HepG2 (cell line): ENCODE measurements at regions not wholly inside any gene's neighbourhood (a gene's known extent, or its start where the extent isn't known, plus 50 kb on each side); places are given as distances from the start of the nearest gene placed in this dataset. TPM values are rescaled to one million over a fixed set of nuclear protein-coding genes. Genes with fewer than 3 reads are reported as not detected.
A peak's percentile ranks its signal among the peaks of the same experiment; 100 is the strongest.

ENCODE experiments used
- ATAC-seq: fragments of 200-7000 bp; cut with Tn5 transposase; 3 replicates; pipeline ENCODE4 v1.9.1; 2020; ENCODE audit warnings: mild to moderate bottlenecking, moderate library complexity
- BruUV-seq: library from RNA; stranded (reverse); fragments of 400-500 nt; replicated peaks from 2 replicates; lab custom pipeline; 2021; lab: Mats Ljungman, UMichigan
- CTCF ChIA-PET: fragments of 300-600 bp; formaldehyde crosslinking; extraction: SDS; loops from one replicate; lab custom pipeline; 2021; ENCODE audit warnings: low total read pairs, inconsistent platforms, low intra/inter-chr PET ratio; lab: Yijun Ruan, JAX
- POLR2A ChIA-PET: fragments of 350-600 bp; sonication (Branson Sonifier 250); formaldehyde crosslinking; loops from one replicate; lab custom pipeline; 2020; ENCODE audit warnings: antibody characterized with exemption, inconsistent platforms; lab: Yijun Ruan, JAX
- DNase-seq: peaks from one replicate; pipeline ENCODE4 v3.0.0-alpha.2; 2015; ENCODE audit warnings: low spot score
- FAIRE-seq: peaks from 3 replicates; lab custom pipeline; 2011; peaks lifted over from hg19 to GRCh38; lab: Jason Lieb, UNC
- H2AFZ ChIP-seq: one replicate; pipeline ENCODE4 v1.6.1; 2011; ENCODE audit warnings: low read length, inconsistent platforms
- H3K27ac ChIP-seq: fragments of 300-600 bp; 3 replicates; pipeline ENCODE4 v1.8.0; 2011; ENCODE audit warnings: mixed run types, mild to moderate bottlenecking, mixed read lengths, low read length, inconsistent platforms; ENCODE audit not compliant: insufficient read depth; ENCODE audit errors: extremely low read length
- H3K27me3 ChIP-seq, 2 experiments: fragments of 200-600 bp in 1 of 2; 2 replicates in 1 of 2; 3 replicates in 1 of 2; pipeline versions ENCODE4 v1.6.0 to v1.8.0; 2011; ENCODE audit warnings: low read length in 2 of 2, mild to moderate bottlenecking in 2 of 2, moderate library complexity in 2 of 2, inconsistent platforms in 1 of 2; ENCODE audit not compliant: insufficient read depth in 2 of 2, control insufficient read depth in 1 of 2
- H3K36me3 ChIP-seq, 2 experiments: fragments of 200-600 bp in 1 of 2; replicated peaks in 1 of 2; 2 replicates in 1 of 2; 3 replicates in 1 of 2; pipeline versions ENCODE4 v1.5.1 to v1.8.0; 2011; ENCODE audit warnings: low read length in 2 of 2, inconsistent platforms in 1 of 2; ENCODE audit not compliant: insufficient read depth in 2 of 2, control insufficient read depth in 1 of 2
- H3K4me1 ChIP-seq: 2 replicates; pipeline ENCODE4 v1.5.1; 2012; ENCODE audit warnings: low read length, inconsistent platforms; ENCODE audit not compliant: insufficient read depth
- H3K4me2 ChIP-seq: 2 replicates; pipeline ENCODE4 v1.6.0; 2011; ENCODE audit warnings: low read depth, low read length, inconsistent platforms
- H3K4me3 ChIP-seq, 3 experiments: fragments of 200-600 bp in 1 of 3; sonication (generic), shearing (Covaris generic) in 1 of 3; replicated peaks in 1 of 3; 2 replicates each; pipeline ENCODE4 v1.5.1; 2011 to 2016; ENCODE audit warnings: low read length in 3 of 3, inconsistent platforms in 2 of 3, low read depth in 2 of 3, mild to moderate bottlenecking in 2 of 3, control low read depth in 1 of 3, mixed read lengths in 1 of 3; ENCODE audit not compliant: insufficient read depth in 1 of 3
- H3K79me2 ChIP-seq: one replicate; pipeline ENCODE4 v1.6.1; 2011; ENCODE audit warnings: low read length, inconsistent platforms; ENCODE audit not compliant: insufficient read depth
- H3K9ac ChIP-seq: 2 replicates; pipeline ENCODE4 v1.6.0; 2011; ENCODE audit warnings: mild to moderate bottlenecking, low read depth, low read length, inconsistent platforms; ENCODE audit not compliant: insufficient read depth
- H3K9me3 ChIP-seq: 2 replicates; pipeline ENCODE4 v1.5.1; 2012; ENCODE audit warnings: mild to moderate bottlenecking, low read length
- H4K20me1 ChIP-seq: 2 replicates; pipeline ENCODE4 v1.6.0; 2011; ENCODE audit warnings: inconsistent platforms, mild to moderate bottlenecking, low read length, moderate library complexity; ENCODE audit not compliant: insufficient read depth
- BATF2 ChIP-seq: sonication (generic); formaldehyde crosslinking; IDR thresholded peaks from 2 replicates; pipeline ENCODE4 v1.8.0; 2022; ENCODE audit warnings: mild to moderate bottlenecking, missing genetic modification reagents, moderate library complexity
- CERS6 ChIP-seq: sonication (generic); formaldehyde crosslinking; IDR thresholded peaks from 2 replicates; pipeline ENCODE4 v1.5.0; 2020; ENCODE audit warnings: missing genetic modification reagents
- ZNF121 ChIP-seq: sonication (generic); formaldehyde crosslinking; IDR thresholded peaks from 2 replicates; pipeline ENCODE4 v1.5.0; 2020; ENCODE audit warnings: mild to moderate bottlenecking, missing genetic modification reagents
- ZNF598 ChIP-seq: sonication (generic); formaldehyde crosslinking; IDR thresholded peaks from 2 replicates; pipeline ENCODE4 v1.5.1; 2020; ENCODE audit warnings: mild to moderate bottlenecking, missing genetic modification reagents, borderline replicate concordance
- ZSCAN21 ChIP-seq: sonication (generic); formaldehyde crosslinking; IDR thresholded peaks from 2 replicates; pipeline ENCODE4 v1.8.0; 2022; ENCODE audit warnings: mild to moderate bottlenecking, missing genetic modification reagents, moderate library complexity, borderline replicate concordance
- WGBS: methylation state at CpG from one replicate; pipeline ENCODE4 v1.1.6; 2017; ENCODE audit warnings: low lambda C conversion rate; 5-methylcytosine and 5-hydroxymethylcytosine counted together
- in situ Hi-C: cut with HindIII; loops from 2 replicates; pipeline ENCODE4 v1.10.0; 2017; ENCODE audit warnings: low pct_unique_long_range_greater_than_20kb; ENCODE audit not compliant: extremely low pct_ligation_motif_present
- intact Hi-C: fragments of 100-400 bp; cut with micrococcal nuclease; formaldehyde crosslinking; loops from one replicate; pipeline ENCODE4 v1.10.0; 2022; ENCODE audit not compliant: unreplicated experiment
- microRNA counts: library from miRNA; unstranded; fragments of <30 nt; microRNA quantifications from one replicate; lab custom pipeline; 2015
- microRNA-seq: library from miRNA; unstranded; fragments of <30 nt; microRNA quantifications from one replicate; pipeline ENCODE4, GENCODE V29; 2020
- small RNA-seq, 3 experiments: library from RNA; depleted of rRNA; stranded (forward); fragments of <200 nt; gene quantifications; one replicate each; pipeline ENCODE3, GENCODE V24; 2012; ENCODE audit warnings: low read depth in 2 of 3, low replicate concordance in 1 of 3; ENCODE audit not compliant: insufficient read length in 3 of 3, insufficient read depth in 2 of 3
- TF ChIP-seq, protein P1 (sequence below): sonication (generic); formaldehyde crosslinking; IDR thresholded peaks from 2 replicates; pipeline ENCODE4 v1.5.1; 2020; ENCODE audit warnings: missing genetic modification reagents, mild to moderate bottlenecking, borderline replicate concordance

GRCh38 chr15:62991698-62992097, 50.8 kb upstream of the TPM1 start:
- ChIA-PET POLR2A (no interaction called here), CTCF (interaction anchor here (0.7 kb wide), 1 partner anchor 102 kb away, joined by 3 read pairs; no protein-coding TSS in a partner anchor)
- Histone ChIP-seq H3K27me3 (no peaks in the 10 kb centered on the region), H3K79me2 (no peaks in the 10 kb centered on the region), H3K27ac (no peak overlapping the region), H3K4me2 (no peak overlapping the region), H3K36me3 (no peaks in the 10 kb centered on the region), H3K4me1 (peaks cover 59% of the 10 kb centered on the region), H2AFZ (no peak overlapping the region), H3K4me3 (no peak overlapping the region), H3K9ac (no peak overlapping the region), H3K9me3 (no peaks in the 10 kb centered on the region), H4K20me1 (no peaks in the 10 kb centered on the region)
- peak; percentile 36; the same call in 1 of the 2 replicates for TF ChIP-seq ZNF121 (CRISPR knock-in tag)
- no peak for TF ChIP-seq BATF2 (CRISPR knock-in tag)
- FAIRE-seq, result no peak
- ATAC-seq, result no peak
- no TSS peak for BruUV-seq
- in situ Hi-C loops (no loop called here), intact Hi-C loops (loop anchor here (10.0 kb wide), 1 partner anchor 53 kb away; the partner anchor contains the start of gene TPM1)
- 50% methylated on average over 2 of the region's 2 CpGs for WGBS
- no peak for DNase-seq

GRCh38 chr15:62992302-62992701, 50.2 kb upstream of the TPM1 start:
- no peaks in the 10 kb centered on the region for H3K36me3 ChIP-seq
- ATAC-seq, result no peak; the same call in 1 of the 3 replicates
- intact Hi-C loops (loop anchor here (10.0 kb wide), 1 partner anchor 52 kb away; the partner anchor contains the start of gene TPM1), in situ Hi-C loops (no loop called here)
- H3K9me3 ChIP-seq, result no peaks in the 10 kb centered on the region
- no peak for FAIRE-seq
- DNase-seq, result no peak
- no peaks in the 10 kb centered on the region for H3K27me3 ChIP-seq
- H3K4me3 ChIP-seq, result no peak overlapping the region
- CTCF ChIA-PET, result no interaction called here
- TF ChIP-seq ZNF598 (CRISPR knock-in tag) (no peak), ZSCAN21 (CRISPR knock-in tag) (no peak), CERS6 (no peak)
- TF ChIP-seq, protein P1, sequence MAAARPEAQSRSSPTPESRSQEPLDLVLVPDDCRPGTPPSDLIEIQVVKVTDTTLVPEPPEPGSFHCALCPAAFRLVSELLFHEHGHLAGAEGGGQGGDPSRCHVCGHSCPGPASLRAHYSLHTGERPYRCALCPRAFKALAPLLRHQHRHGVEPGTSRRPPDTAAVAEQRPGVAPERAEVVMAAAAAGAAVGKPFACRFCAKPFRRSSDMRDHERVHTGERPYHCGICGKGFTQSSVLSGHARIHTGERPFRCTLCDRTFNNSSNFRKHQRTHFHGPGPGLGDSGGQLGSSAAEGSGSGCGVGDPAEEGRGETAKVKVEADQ (CRISPR knock-in tag), result no peak
- no TSS peak for BruUV-seq
- peaks cover 59% of the 10 kb centered on the region for H3K4me1 ChIP-seq
- POLR2A ChIA-PET, result no interaction called here
- 60% methylated on average over 3 of the region's 3 CpGs for WGBS
- no peak overlapping the region for H2AFZ ChIP-seq
- no peak overlapping the region for H3K27ac ChIP-seq
- H3K9ac ChIP-seq, result no peak overlapping the region
- no peaks in the 10 kb centered on the region for H4K20me1 ChIP-seq
- no peak overlapping the region for H3K4me2 ChIP-seq
- no peaks in the 10 kb centered on the region for H3K79me2 ChIP-seq

MicroRNAs encoded in the stretch of these regions (microRNA counts, 767-probe panel; counts per million panel counts)
- microRNA hsa-miR-190a (lab: Ali Mortazavi, UCI), result not detected

Small RNA genes lying in the stretch of these regions (microRNA-seq; reads per million reads assigned to microRNA genes)
- gene MIR190A, result 59.2 reads per million, percentile 69 among the genes with 10 or more reads in this experiment
- gene MIR6085, result not detected
- not detected for gene MIR8067

Small RNA genes lying in the stretch of these regions (small RNA-seq; reads per million reads assigned to genes)
- gene MIR190A (2.6 to 1,085 (median 529) reads per million in 3 experiments), gene MIR6085 (0 reads per million in 3 experiments), gene MIR8067 (0 reads per million in 3 experiments), gene RF00017 (0 reads per million in 3 experiments)
